H1 (cell line): ENCODE measurements at regions not wholly inside any gene's neighbourhood (a gene's known extent, or its start where the extent isn't known, plus 50 kb on each side); places are given as distances from the start of the nearest gene placed in this dataset.

ENCODE experiments used
- CTCF ChIA-PET: fragments of 300-600 bp; sonication (Branson Sonifier 250); formaldehyde crosslinking; loops from one replicate; lab custom pipeline; 2021; ENCODE audit not compliant: partially characterized antibody; lab: Charles Lee
- POLR2A ChIA-PET: fragments of 300-600 bp; sonication (Branson Sonifier 250); formaldehyde crosslinking; loops from one replicate; lab custom pipeline; 2021; ENCODE audit warnings: inconsistent platforms; ENCODE audit not compliant: partially characterized antibody; lab: Charles Lee
- DNase-seq, 2 experiments: peaks; one replicate each; pipeline versions ENCODE4 v3.0.0 to v3.0.0-alpha.2; 2010 to 2022; ENCODE audit warnings: low spot score in 2 of 2, low read depth in 1 of 2, mixed read lengths in 1 of 2
- FAIRE-seq: peaks from 2 replicates; lab custom pipeline; 2011; peaks lifted over from hg19 to GRCh38; lab: Jason Lieb, UNC
- H2AFZ ChIP-seq: 2 replicates; pipeline ENCODE4 v1.8.1; 2012; ENCODE audit warnings: low read length, inconsistent platforms
- H2AK5ac ChIP-seq: 2 replicates; pipeline ENCODE4 v1.6.1; 2013; ENCODE audit warnings: low read depth, low read length
- H2BK120ac ChIP-seq: replicated peaks from 2 replicates; pipeline ENCODE3; 2013; ENCODE audit warnings: low read depth, low read length, inconsistent platforms
- H2BK12ac ChIP-seq: 2 replicates; pipeline ENCODE4 v1.6.1; 2013; ENCODE audit warnings: low read depth, low read length
- H2BK15ac ChIP-seq: 2 replicates; pipeline ENCODE4 v1.6.1; 2013; ENCODE audit warnings: low read length
- H2BK20ac ChIP-seq: 2 replicates; pipeline ENCODE4 v1.6.1; 2013; ENCODE audit warnings: low read length
- H2BK5ac ChIP-seq: 2 replicates; pipeline ENCODE4 v1.6.1; 2013; ENCODE audit warnings: low read depth, low read length
- H3K14ac ChIP-seq: 2 replicates; pipeline ENCODE4 v1.6.1; 2013; ENCODE audit warnings: inconsistent platforms; ENCODE audit not compliant: insufficient read length
- H3K18ac ChIP-seq: 2 replicates; pipeline ENCODE4 v1.6.1; 2013; ENCODE audit warnings: low read length; ENCODE audit errors: extremely low read depth
- H3K23ac ChIP-seq: 2 replicates; pipeline ENCODE4 v1.6.1; 2013; ENCODE audit warnings: inconsistent platforms; ENCODE audit not compliant: insufficient read length
- H3K23me2 ChIP-seq: 2 replicates; pipeline ENCODE4 v1.6.1; 2013; ENCODE audit warnings: low read depth, low read length
- H3K27ac ChIP-seq: 2 replicates; pipeline ENCODE4 v1.6.1; 2011; ENCODE audit warnings: low read depth, low read length, inconsistent platforms
- H3K27me3 ChIP-seq, 4 experiments: replicated peaks in 1 of 4; 1 replicate in 1 of 4; 2 replicates in 3 of 4; pipeline versions ENCODE4 v1.6.1 to v1.8.1; 2011 to 2013; ENCODE audit warnings: low read length in 3 of 4, mild to moderate bottlenecking in 3 of 4, inconsistent platforms in 2 of 4, mixed read lengths in 2 of 4, moderate library complexity in 1 of 4; ENCODE audit not compliant: control insufficient read depth in 3 of 4, insufficient read depth in 3 of 4; ENCODE audit errors: extremely low read depth in 1 of 4
- H3K36me3 ChIP-seq, 4 experiments: 2 replicates each; pipeline versions ENCODE4 v1.6.1 to v1.8.1; 2011 to 2013; ENCODE audit warnings: mild to moderate bottlenecking in 4 of 4, low read length in 3 of 4, moderate library complexity in 2 of 4, control low read depth in 1 of 4, inconsistent platforms in 1 of 4; ENCODE audit not compliant: insufficient read depth in 4 of 4, control insufficient read depth in 2 of 4
- H3K4ac ChIP-seq: replicated peaks from 2 replicates; pipeline ENCODE3; 2013; ENCODE audit warnings: low read length, low read depth, mixed read lengths, inconsistent platforms; ENCODE audit not compliant: insufficient read length
- H3K4me1 ChIP-seq, 4 experiments: replicated peaks in 1 of 4; 1 replicate in 1 of 4; 2 replicates in 3 of 4; pipeline versions ENCODE4 v1.6.1 to v1.8.1; 2011 to 2013; ENCODE audit warnings: low read length in 3 of 4, inconsistent platforms in 2 of 4, mixed read lengths in 1 of 4; ENCODE audit not compliant: insufficient read depth in 4 of 4, control insufficient read depth in 3 of 4
- H3K4me2 ChIP-seq, 2 experiments: 2 replicates each; pipeline versions ENCODE4 v1.6.1 to v1.8.1; 2011 to 2013; ENCODE audit warnings: low read depth in 2 of 2, low read length in 2 of 2, control low read depth in 1 of 2, inconsistent platforms in 1 of 2, mild to moderate bottlenecking in 1 of 2; ENCODE audit not compliant: insufficient read depth in 1 of 2
- H3K4me3 ChIP-seq, 4 experiments: fragments of 200-600, 300-600 bp in 1 of 4; sonication (generic), shearing (Covaris generic), sonication (Bioruptor Twin) in 1 of 4; 2 replicates each; pipeline versions ENCODE4 v1.5.1 to v1.8.1; 2011 to 2016; ENCODE audit warnings: low read length in 4 of 4, low read depth in 3 of 4, control low read depth in 2 of 4, inconsistent platforms in 2 of 4, mild to moderate bottlenecking in 2 of 4, mixed read lengths in 1 of 4, moderate library complexity in 1 of 4; ENCODE audit not compliant: insufficient read depth in 2 of 4; ENCODE audit errors: extremely low read depth in 1 of 4
- H3K56ac ChIP-seq: replicated peaks from 2 replicates; pipeline ENCODE3; 2013; ENCODE audit warnings: low read depth, mild to moderate bottlenecking, mixed read lengths, low read length, inconsistent platforms; ENCODE audit not compliant: insufficient read length
- H3K79me1 ChIP-seq: 2 replicates; pipeline ENCODE4 v1.6.1; 2013; ENCODE audit warnings: low read depth, low read length, control low read depth
- H3K79me2 ChIP-seq, 2 experiments: 2 replicates each; pipeline versions ENCODE4 v1.6.1 to v1.8.1; 2012 to 2013; ENCODE audit warnings: low read length in 2 of 2, mild to moderate bottlenecking in 2 of 2, inconsistent platforms in 1 of 2; ENCODE audit not compliant: insufficient read depth in 2 of 2, control insufficient read depth in 1 of 2
- H3K9ac ChIP-seq, 4 experiments: replicated peaks in 1 of 4; 1 replicate in 1 of 4; 2 replicates in 3 of 4; pipeline versions ENCODE4 v1.6.1 to v1.8.1; 2011 to 2013; ENCODE audit warnings: low read depth in 3 of 4, low read length in 3 of 4, control low read depth in 2 of 4, mild to moderate bottlenecking in 2 of 4, moderate library complexity in 2 of 4, inconsistent platforms in 1 of 4; ENCODE audit errors: extremely low read depth in 1 of 4
- H3K9me3 ChIP-seq, 2 experiments: 2 replicates each; pipeline versions ENCODE4 v1.6.1 to v1.8.1; 2012 to 2013; ENCODE audit warnings: mild to moderate bottlenecking in 2 of 2, moderate library complexity in 2 of 2, control low read depth in 1 of 2, inconsistent platforms in 1 of 2, low read depth in 1 of 2, low read length in 1 of 2, mixed read lengths in 1 of 2; ENCODE audit not compliant: insufficient read depth in 2 of 2
- H4K20me1 ChIP-seq, 2 experiments: replicated peaks in 1 of 2; 2 replicates each; pipeline versions ENCODE3 to v1.8.1; 2011 to 2013; ENCODE audit warnings: inconsistent platforms in 2 of 2, low read length in 2 of 2, mild to moderate bottlenecking in 1 of 2; ENCODE audit not compliant: insufficient read depth in 2 of 2, control insufficient read depth in 1 of 2
- H4K5ac ChIP-seq: 2 replicates; pipeline ENCODE4 v1.6.1; 2013; ENCODE audit warnings: low read length, low read depth, mixed read lengths, inconsistent platforms; ENCODE audit not compliant: insufficient read length
- H4K8ac ChIP-seq: 2 replicates; pipeline ENCODE4 v1.8.0; 2013; ENCODE audit warnings: mild to moderate bottlenecking, moderate library complexity, low read length, inconsistent platforms; ENCODE audit not compliant: insufficient read depth; ENCODE audit errors: extremely low read depth
- H4K91ac ChIP-seq: replicated peaks from 2 replicates; pipeline ENCODE3; 2013; ENCODE audit warnings: low read length, mixed read lengths, inconsistent platforms; ENCODE audit not compliant: insufficient read length
- ATF3 ChIP-seq: IDR thresholded peaks from 2 replicates; pipeline ENCODE4 v1.6.1; 2011; ENCODE audit warnings: low read depth, mild to moderate bottlenecking, low read length; ENCODE audit not compliant: insufficient read depth
- BACH1 ChIP-seq: IDR thresholded peaks from 2 replicates; pipeline ENCODE4 v1.6.1; 2012; ENCODE audit warnings: low read length, improper control_type of control experiment
- BRCA1 ChIP-seq: IDR thresholded peaks from 2 replicates; pipeline ENCODE4 v1.6.1; 2012; ENCODE audit warnings: low read depth, low read length, improper control_type of control experiment
- CEBPB ChIP-seq: IDR thresholded peaks from 2 replicates; pipeline ENCODE4 v1.6.1; 2012; ENCODE audit warnings: low read depth, low read length
- FOSL1 ChIP-seq: IDR thresholded peaks from 2 replicates; pipeline ENCODE4 v1.6.1; 2011; ENCODE audit warnings: mild to moderate bottlenecking, low read depth, low read length, moderate library complexity; ENCODE audit not compliant: insufficient read depth
- KDM1A ChIP-seq: fragments of 200-600, 300-600 bp; sonication (generic); IDR thresholded peaks from 2 replicates; pipeline ENCODE4 v1.7.1; 2016; ENCODE audit warnings: mild to moderate bottlenecking, low read length, borderline replicate concordance
- MAFK ChIP-seq: IDR thresholded peaks from 2 replicates; pipeline ENCODE4 v1.6.1; 2012; ENCODE audit warnings: low read depth, mild to moderate bottlenecking, improper control_type of control experiment, low read length
- MAX ChIP-seq: IDR thresholded peaks from 2 replicates; pipeline ENCODE4 v1.6.1; 2012; ENCODE audit warnings: inconsistent platforms
- NANOG ChIP-seq: IDR thresholded peaks from 2 replicates; pipeline ENCODE4 v1.6.1; 2011; ENCODE audit warnings: low read length, low read depth, mild to moderate bottlenecking, inconsistent platforms; ENCODE audit not compliant: insufficient read depth, poor library complexity, severe bottlenecking
- NRF1 ChIP-seq: IDR thresholded peaks from 2 replicates; pipeline ENCODE4 v1.6.1; 2011; ENCODE audit warnings: mild to moderate bottlenecking, low read depth, low read length, improper control_type of control experiment
- POU5F1 ChIP-seq: IDR thresholded peaks from 2 replicates; pipeline ENCODE4 v1.6.1; 2011; ENCODE audit warnings: low read depth, mild to moderate bottlenecking, low read length, moderate library complexity
- SP1 ChIP-seq: IDR thresholded peaks from 2 replicates; pipeline ENCODE4 v1.6.1; 2011; ENCODE audit warnings: low read depth, low read length
- SP2 ChIP-seq: IDR thresholded peaks from 2 replicates; pipeline ENCODE4 v1.6.1; 2012; ENCODE audit warnings: mild to moderate bottlenecking, low read length, inconsistent platforms
- SRF ChIP-seq: IDR thresholded peaks from 2 replicates; pipeline ENCODE4 v1.6.1; 2011; ENCODE audit warnings: mild to moderate bottlenecking, low read depth, low read length, moderate library complexity
- SUZ12 ChIP-seq: fragments of 200-600 bp; sonication (generic); IDR thresholded peaks from 2 replicates; pipeline ENCODE4 v1.6.1; 2012; ENCODE audit warnings: mild to moderate bottlenecking, inconsistent platforms, low read length, moderate library complexity, mixed read lengths
- TAF7 ChIP-seq: optimal IDR thresholded peaks from 2 replicates; pipeline ENCODE3; 2011; ENCODE audit warnings: low read depth, mild to moderate bottlenecking, inconsistent platforms, low read length, moderate library complexity, borderline replicate concordance
- WGBS, 2 experiments: shearing (Covaris generic) in 1 of 2; methylation state at CpG; one replicate each; pipeline versions ENCODE4 v1.1.6 to v1.1.7; 2013 to 2015; ENCODE audit warnings: low lambda C conversion rate in 2 of 2, mixed read lengths in 2 of 2, inconsistent platforms in 1 of 2, low coverage in 1 of 2, missing lambda C conversion rate in 1 of 2; ENCODE audit not compliant: insufficient replicate concordance in 2 of 2, insufficient coverage in 1 of 2, insufficient read length in 1 of 2; ENCODE audit errors: extremely low coverage in 1 of 2, missing lambda C conversion rate in 1 of 2; 5-methylcytosine and 5-hydroxymethylcytosine counted together

- Histone ChIP-seq H3K9me3 (no peaks in the 10 kb centered on the region), H4K8ac (no peak overlapping the region), H3K14ac (no peak overlapping the region), H3K79me2 (no peaks in the 10 kb centered on the region), H2AFZ (no peak overlapping the region), H4K5ac (no peak overlapping the region), H3K23ac (no peak overlapping the region), H3K27me3 (no peaks in the 10 kb centered on the region), H3K56ac (no peak overlapping the region), H3K27ac (no peak overlapping the region), H2AK5ac (no peak overlapping the region), H3K9ac (no peak overlapping the region), H2BK120ac (no peak overlapping the region), H3K4me3 (no peak overlapping the region), H2BK15ac (no peak overlapping the region), H2BK12ac (no peak overlapping the region), H3K4ac (no peak overlapping the region), H3K23me2 (no peaks in the 10 kb centered on the region), H3K36me3 (no peaks in the 10 kb centered on the region), H2BK5ac (no peak overlapping the region), H4K20me1 (no peaks in the 10 kb centered on the region), H3K4me2 (no peak overlapping the region), H4K91ac (no peak overlapping the region), H3K4me1 (no peaks in the 10 kb centered on the region), H2BK20ac (no peak overlapping the region), H3K79me1 (no peaks in the 10 kb centered on the region), H3K18ac (no peak overlapping the region)
- CTCF ChIA-PET: no interaction called here
- DNase-seq (no peak), FAIRE-seq (no peak)
- 94% methylated on average over 3 of the region's 3 CpGs; no CpG with 5 or more reads in 1 of the 2 experiments for WGBS, 2 experiments
- POLR2A ChIA-PET: no interaction called here
- TF ChIP-seq KDM1A (no peak), MAFK (no peak), BRCA1 (no peak), ATF3 (no peak), MAX (no peak), POU5F1 (no peak), CEBPB (no peak), NRF1 (no peak), TAF7 (no peak), SP2 (no peak), BACH1 (no peak), NANOG (no peak), SRF (no peak), FOSL1 (no peak), SP1 (no peak), SUZ12 (no peak)
These were observed 229.8 kb upstream of the ADAMTS5 start for GRCh38 chr21:27196651-27197050.
